ENCODE measurements at regions not wholly inside any gene's neighbourhood (a gene's known extent, or its start where the extent isn't known, plus 50 kb on each side); places are given as distances from the start of the nearest gene placed in this dataset.
A peak's percentile ranks its signal among the peaks of the same experiment; 100 is the strongest.

- intact Hi-C loops (cut with micrococcal nuclease; ENCODE audit: unreplicated experiment), result no loop called here
- no peaks in the 10 kb centered on the region for H3K36me3 Mint-ChIP-seq (ENCODE audit: insufficient read depth, unreplicated experiment)
Measured at GRCh38 chr12:25424211-25424731, 128.8 kb downstream of the LMNTD1 start.

GRCh38 chr12:25423355-25424050 is 129.6 kb downstream of the LMNTD1 start:
- Histone ChIP-seq H3K9me3 (no peaks in the 10 kb centered on the region), H3K36me3 (ENCODE audit: control insufficient read depth, insufficient read depth, low read length) (no peaks in the 10 kb centered on the region), H3K4me1 (peaks cover 4% of the 10 kb centered on the region; the same call in 1 of the 2 replicates), H3K4me3 (ENCODE audit: low read depth, low read length) (no peak overlapping the region), H3K27me3 (replicated peaks; ENCODE audit: control insufficient read depth, insufficient read depth, low read length) (no peaks in the 10 kb centered on the region)
- no TSS peak for BruUV-seq (replicated peaks)
- no peaks in the 10 kb centered on the region for H3K27me3 Mint-ChIP-seq (ENCODE audit: insufficient read depth, unreplicated experiment)
- no peak overlapping the region for H3K27ac Mint-ChIP-seq (ENCODE audit: unreplicated experiment)
- ChIA-PET POLR2A (no interaction called here), CTCF (interaction anchor here (0.6 kb wide), 1 partner anchor 267 kb away, joined by 4 read pairs; no protein-coding TSS in a partner anchor)
- H3K4me1 Mint-ChIP-seq (ENCODE audit: low read depth, unreplicated experiment), result no peaks in the 10 kb centered on the region
- intact Hi-C loops (cut with micrococcal nuclease; ENCODE audit: unreplicated experiment), result no loop called here
- no peak for TF ChIP-seq CTCF (IDR thresholded peaks at IDR 0.05; ENCODE audit: insufficient read depth in 1 of 2, low read depth in 1 of 2, low read length in 1 of 2, severe bottlenecking in 1 of 2, unreplicated experiment in 1 of 2)
- no peak overlapping the region for H3K4me3 Mint-ChIP-seq (ENCODE audit: unreplicated experiment)
- peak; percentile 22 to 57 for DNase-seq
- no peaks in the 10 kb centered on the region for H3K9me3 Mint-ChIP-seq (ENCODE audit: unreplicated experiment)
- no peaks in the 10 kb centered on the region for H3K36me3 Mint-ChIP-seq (ENCODE audit: insufficient read depth, unreplicated experiment)

More at GRCh38 chr12:25424211-25424731, 128.8 kb downstream of the LMNTD1 start:
- no peaks in the 10 kb centered on the region for H3K9me3 Mint-ChIP-seq (ENCODE audit: unreplicated experiment)
- Histone ChIP-seq H3K9me3 (no peaks in the 10 kb centered on the region), H3K36me3 (ENCODE audit: control insufficient read depth, insufficient read depth, low read length) (no peaks in the 10 kb centered on the region), H3K4me1 (peaks cover 4% of the 10 kb centered on the region; the same call in 1 of the 2 replicates), H3K27me3 (replicated peaks; ENCODE audit: control insufficient read depth, insufficient read depth, low read length) (no peaks in the 10 kb centered on the region), H3K4me3 (ENCODE audit: low read depth, low read length) (no peak overlapping the region)
- ChIA-PET POLR2A (no interaction called here), CTCF (no interaction called here)
- H3K27ac Mint-ChIP-seq (ENCODE audit: unreplicated experiment), result no peak overlapping the region
- DNase-seq, result no peak
- no peaks in the 10 kb centered on the region for H3K4me1 Mint-ChIP-seq (ENCODE audit: low read depth, unreplicated experiment)
- H3K4me3 Mint-ChIP-seq (ENCODE audit: unreplicated experiment), result no peak overlapping the region
- H3K27me3 Mint-ChIP-seq (ENCODE audit: insufficient read depth, unreplicated experiment), result no peaks in the 10 kb centered on the region
- no TSS peak for BruUV-seq (replicated peaks)
- TF ChIP-seq CTCF (IDR thresholded peaks at IDR 0.05; ENCODE audit: insufficient read depth in 1 of 2, low read depth in 1 of 2, low read length in 1 of 2, severe bottlenecking in 1 of 2, unreplicated experiment in 1 of 2), result no peak

GRCh38 chr12:25422241-25422640 is 130.8 kb downstream of the LMNTD1 start:
- Histone ChIP-seq H3K27me3 (replicated peaks; ENCODE audit: control insufficient read depth, insufficient read depth, low read length) (no peaks in the 10 kb centered on the region), H3K4me1 (peaks cover 4% of the 10 kb centered on the region; the same call in 1 of the 2 replicates), H3K36me3 (ENCODE audit: control insufficient read depth, insufficient read depth, low read length) (no peaks in the 10 kb centered on the region), H3K4me3 (ENCODE audit: low read depth, low read length) (no peak overlapping the region), H3K9me3 (no peaks in the 10 kb centered on the region)
- no peak for DNase-seq
- Mint-ChIP-seq H3K27me3 (ENCODE audit: insufficient read depth, unreplicated experiment) (no peaks in the 10 kb centered on the region), H3K36me3 (ENCODE audit: insufficient read depth, unreplicated experiment) (no peaks in the 10 kb centered on the region), H3K27ac (ENCODE audit: unreplicated experiment) (no peak overlapping the region), H3K4me1 (ENCODE audit: low read depth, unreplicated experiment) (no peaks in the 10 kb centered on the region), H3K4me3 (ENCODE audit: unreplicated experiment) (no peak overlapping the region), H3K9me3 (ENCODE audit: unreplicated experiment) (no peaks in the 10 kb centered on the region)
- no TSS peak for BruUV-seq (replicated peaks)
- POLR2A ChIA-PET, result no interaction called here
- TF ChIP-seq CTCF (IDR thresholded peaks at IDR 0.05; ENCODE audit: insufficient read depth in 1 of 2, low read depth in 1 of 2, low read length in 1 of 2, severe bottlenecking in 1 of 2, unreplicated experiment in 1 of 2), result no peak
- intact Hi-C loops (cut with micrococcal nuclease; ENCODE audit: unreplicated experiment), result no loop called here
- CTCF ChIA-PET, result no interaction called here
